ENCODE measurements at regions not wholly inside any gene's neighbourhood (a gene's known extent, or its start where the extent isn't known, plus 50 kb on each side); places are given as distances from the start of the nearest gene placed in this dataset.

- Histone ChIP-seq H4K20me1 (replicated peaks; ENCODE audit: control insufficient read depth, insufficient read depth, low read length) (no peaks in the 10 kb centered on the region), H3K4me2 (ENCODE audit: insufficient read depth, low read length) (no peak overlapping the region), H3K27me3 (ENCODE audit: control insufficient read depth in 2 of 2, insufficient read depth in 2 of 2, low read length in 2 of 2) (no peaks in the 10 kb centered on the region), H3K4me3 (no peak overlapping the region), H3K9me1 (ENCODE audit: control insufficient read depth, insufficient read depth, low read length) (no peaks in the 10 kb centered on the region), H2AFZ (ENCODE audit: low read depth, low read length) (no peak overlapping the region), H3K27ac (ENCODE audit: extremely low read depth, low read depth, low read length) (no peak overlapping the region), H3K36me3 (ENCODE audit: control insufficient read depth, insufficient read depth, low read length) (no peaks in the 10 kb centered on the region), H3K9ac (ENCODE audit: insufficient read depth in 1 of 2, low read depth in 2 of 2, low read length in 2 of 2) (no peak overlapping the region), H3K79me2 (ENCODE audit: control insufficient read depth, insufficient read depth, low read length) (no peaks in the 10 kb centered on the region), H3K9me3 (replicated peaks; ENCODE audit: control insufficient read depth, insufficient read depth, low read depth, low read length) (no peaks in the 10 kb centered on the region), H3K4me1 (replicated peaks in 1 of 2; ENCODE audit: control insufficient read depth in 2 of 2, insufficient read depth in 2 of 2, low read length in 2 of 2) (no peaks in the 10 kb centered on the region)
- DNase-seq (ENCODE audit: extremely low read depth in 1 of 4, low spot score in 3 of 4), result no peak
- in situ Hi-C loops (cut with MboI) (no loop called here), intact Hi-C loops (cut with micrococcal nuclease) (no loop called here)
- TF ChIP-seq SETDB1 (IDR thresholded peaks at IDR 0.05; ENCODE audit: low read length), result no peak
- no TSS peak for BruUV-seq (replicated peaks)
- ChIA-PET CTCF (ENCODE audit: low intra/inter-chr PET ratio) (no interaction called here), POLR2A (no interaction called here)
- ATAC-seq, result no peak
- no peak for FAIRE-seq
- WGBS (ENCODE audit: insufficient coverage, low coverage, missing lambda C conversion rate), result 6% methylated on average over 2 of the region's 3 CpGs
These were observed 85.4 kb downstream of the MAGEB10 start for GRCh38 chrX:27893211-27893610.

- H3K9me3 ChIP-seq (replicated peaks; ENCODE audit: control insufficient read depth, insufficient read depth, low read depth, low read length), result no peaks in the 10 kb centered on the region
- H3K4me1 ChIP-seq (replicated peaks in 1 of 2; ENCODE audit: control insufficient read depth in 2 of 2, insufficient read depth in 2 of 2, low read length in 2 of 2), result no peaks in the 10 kb centered on the region
- in situ Hi-C loops (cut with MboI) (no loop called here), intact Hi-C loops (cut with micrococcal nuclease) (no loop called here)
- FAIRE-seq (no peak), DNase-seq (ENCODE audit: extremely low read depth in 1 of 4, low spot score in 3 of 4) (no peak), ATAC-seq (no peak)
- no peak overlapping the region for H3K4me3 ChIP-seq
- no peak overlapping the region for H3K4me2 ChIP-seq (ENCODE audit: insufficient read depth, low read length)
- H3K27me3 ChIP-seq (ENCODE audit: control insufficient read depth in 2 of 2, insufficient read depth in 2 of 2, low read length in 2 of 2), result no peaks in the 10 kb centered on the region
- H3K27ac ChIP-seq (ENCODE audit: extremely low read depth, low read depth, low read length), result no peak overlapping the region
- no peaks in the 10 kb centered on the region for H3K9me1 ChIP-seq (ENCODE audit: control insufficient read depth, insufficient read depth, low read length)
- TF ChIP-seq HSF4 (CRISPR knock-in tag; IDR thresholded peaks at IDR 0.05; ENCODE audit: borderline replicate concordance) (no peak), MAZ (CRISPR knock-in tag; conservative IDR thresholded peaks at IDR 0.05 in 1 of 2, IDR thresholded peaks at IDR 0.05 in 1 of 2) (no peak), ZNF830 (CRISPR knock-in tag; IDR thresholded peaks at IDR 0.05) (no peak), HDGF (IDR thresholded peaks at IDR 0.05) (no peak), PRMT5 (CRISPR knock-in tag; IDR thresholded peaks at IDR 0.05) (no peak), ATF1 (CRISPR knock-in tag; IDR thresholded peaks at IDR 0.05) (no peak), ATF1 (tag; IDR thresholded peaks at IDR 0.05) (no peak), ZNF133 (CRISPR knock-in tag; IDR thresholded peaks at IDR 0.05) (no peak)
- 0% methylated on average over 1 of the region's 1 CpG for WGBS (ENCODE audit: insufficient coverage, low coverage, missing lambda C conversion rate)
- no TSS peak for BruUV-seq (replicated peaks)
- no peaks in the 10 kb centered on the region for H4K20me1 ChIP-seq (replicated peaks; ENCODE audit: control insufficient read depth, insufficient read depth, low read length)
- CTCF ChIA-PET (ENCODE audit: low intra/inter-chr PET ratio), result no interaction called here
- H3K79me2 ChIP-seq (ENCODE audit: control insufficient read depth, insufficient read depth, low read length), result no peaks in the 10 kb centered on the region
- POLR2A ChIA-PET, result no interaction called here
- H3K36me3 ChIP-seq (ENCODE audit: control insufficient read depth, insufficient read depth, low read length), result no peaks in the 10 kb centered on the region
- H3K9ac ChIP-seq (ENCODE audit: insufficient read depth in 1 of 2, low read depth in 2 of 2, low read length in 2 of 2), result no peak overlapping the region
- no peak overlapping the region for H2AFZ ChIP-seq (ENCODE audit: low read depth, low read length)
These were observed 82.8 kb downstream of the MAGEB10 start for GRCh38 chrX:27890611-27891010.

Measured in K562 (cell line).